HCT116 (cell line): ENCODE measurements at regions not wholly inside any gene's neighbourhood (a gene's known extent, or its start where the extent isn't known, plus 50 kb on each side); places are given as distances from the start of the nearest gene placed in this dataset.

Source experiments
- ATAC-seq: fragments of 200-7000 bp; cut with Tn5 transposase; 2 replicates; pipeline ENCODE4 v1.9.1; 2020; ENCODE audit warnings: mild to moderate bottlenecking, moderate library complexity
- BruUV-seq: library from RNA; stranded (reverse); fragments of 400-500 nt; replicated peaks from 2 replicates; lab custom pipeline; 2021; lab: Mats Ljungman, UMichigan
- CTCF ChIA-PET: fragments of 300-600 bp; sonication (Branson Sonifier 250); formaldehyde crosslinking; loops from one replicate; lab custom pipeline; 2021; ENCODE audit warnings: antibody characterized with exemption; lab: Charles Lee
- POLR2A ChIA-PET: fragments of 300-600, 350-600 bp; sonication (Branson Sonifier 250); formaldehyde crosslinking; loops from one replicate; lab custom pipeline; 2021; ENCODE audit warnings: antibody characterized with exemption; lab: Charles Lee
- RAD21 ChIA-PET, 2 experiments: fragments of 300-600 bp; sonication (Branson Sonifier 250); formaldehyde crosslinking; loops; one replicate each; lab custom pipeline; 2023; ENCODE audit warnings: low total read pairs in 2 of 2; ENCODE audit not compliant: uncharacterized antibody in 2 of 2, unreplicated experiment in 2 of 2, low non-redundant PET in 1 of 2; lab: Charles Lee
- DNase-seq: peaks from one replicate; pipeline ENCODE4 v3.0.0-alpha.2; 2010; ENCODE audit warnings: low read depth, low spot score
- H2AFZ ChIP-seq: fragments of 200-600 bp; shearing (Covaris generic), sonication (generic); 2 replicates; pipeline ENCODE4 v1.6.1; 2017; ENCODE audit warnings: low read depth, mixed run types, mixed read lengths, antibody characterized with exemption, low read length; ENCODE audit not compliant: poor library complexity, severe bottlenecking
- H3K27ac ChIP-seq: 2 replicates; pipeline ENCODE4 v1.5.1; 2012; ENCODE audit warnings: low read depth, low read length
- H3K27me3 ChIP-seq: fragments of 200-600 bp; sonication (generic); 2 replicates; pipeline ENCODE4 v1.6.1; 2016; ENCODE audit warnings: mixed run types, low read length, mixed read lengths; ENCODE audit not compliant: insufficient read depth
- H3K36me3 ChIP-seq, 2 experiments: fragments of 200-500 bp in 1 of 2; fragments of 200-600 bp in 1 of 2; sonication (Bioruptor generic) in 1 of 2; sonication (generic) in 1 of 2; 2 replicates each; pipeline versions ENCODE4 v1.5.1 to v1.6.1; 2014 to 2016; ENCODE audit warnings: low read length in 2 of 2, inconsistent platforms in 1 of 2, mixed read lengths in 1 of 2, mixed run types in 1 of 2; ENCODE audit not compliant: insufficient read depth in 2 of 2, control insufficient read depth in 1 of 2
- H3K4me1 ChIP-seq, 2 experiments: fragments of 200-600 bp in 1 of 2; sonication (generic) in 1 of 2; 2 replicates each; pipeline versions ENCODE4 v1.5.1 to v1.6.1; 2012 to 2017; ENCODE audit warnings: low read length in 2 of 2, inconsistent platforms in 1 of 2, mild to moderate bottlenecking in 1 of 2, mixed read lengths in 1 of 2, mixed run types in 1 of 2, moderate library complexity in 1 of 2; ENCODE audit not compliant: insufficient read depth in 2 of 2, control insufficient read depth in 1 of 2
- H3K4me2 ChIP-seq: fragments of 200-600 bp; sonication (generic); 2 replicates; pipeline ENCODE4 v1.6.1; 2017; ENCODE audit warnings: mixed run types, low read length, mixed read lengths
- H3K4me3 ChIP-seq, 2 experiments: fragments of 200-600 bp in 1 of 2; sonication (generic) in 1 of 2; replicated peaks in 1 of 2; 2 replicates each; pipeline ENCODE4 v1.5.1; 2011 to 2016; ENCODE audit warnings: low read length in 2 of 2, control low read depth in 1 of 2, low read depth in 1 of 2, mild to moderate bottlenecking in 1 of 2, mixed read lengths in 1 of 2, mixed run types in 1 of 2
- H3K79me2 ChIP-seq: fragments of 200-600 bp; sonication (generic); 2 replicates; pipeline ENCODE4 v1.6.1; 2017; ENCODE audit warnings: mild to moderate bottlenecking, mixed run types, low read length, moderate library complexity, mixed read lengths; ENCODE audit not compliant: insufficient read depth
- H3K9ac ChIP-seq: fragments of 200-600 bp; sonication (generic); 2 replicates; pipeline ENCODE4 v1.6.1; 2016; ENCODE audit warnings: low read length, mixed read lengths
- H3K9me2 ChIP-seq: fragments of 200-600 bp; sonication (generic), shearing (Covaris generic); 2 replicates; pipeline ENCODE4 v1.6.1; 2017; ENCODE audit warnings: mixed run types, mild to moderate bottlenecking, moderate library complexity; ENCODE audit not compliant: insufficient read depth
- H3K9me3 ChIP-seq, 2 experiments: fragments of 200-500 bp in 1 of 2; fragments of 200-600 bp in 1 of 2; sonication (Bioruptor generic) in 1 of 2; sonication (generic) in 1 of 2; 2 replicates each; pipeline ENCODE4 v1.6.1; 2014 to 2017; ENCODE audit warnings: low read length in 2 of 2, mixed read lengths in 2 of 2, inconsistent platforms in 1 of 2, low read depth in 1 of 2, mild to moderate bottlenecking in 1 of 2, mixed run types in 1 of 2, moderate library complexity in 1 of 2; ENCODE audit not compliant: control insufficient read depth in 1 of 2, insufficient read depth in 1 of 2
- H4K20me1 ChIP-seq: fragments of 200-600 bp; sonication (generic), shearing (Covaris generic); 2 replicates; pipeline ENCODE4 v1.6.1; 2017; ENCODE audit warnings: mixed run types, mild to moderate bottlenecking, moderate library complexity; ENCODE audit not compliant: insufficient read depth
- CBX3 ChIP-seq: IDR thresholded peaks from 2 replicates; pipeline ENCODE4 v1.6.1; 2012; ENCODE audit warnings: low read depth
- ELF1 ChIP-seq: IDR thresholded peaks from 2 replicates; pipeline ENCODE4 v1.6.1; 2012; ENCODE audit warnings: low read depth, borderline replicate concordance
- EZH2 ChIP-seq: fragments of 200-600 bp; sonication (generic); IDR thresholded peaks from 2 replicates; pipeline ENCODE4 v1.6.1; 2017; ENCODE audit warnings: antibody characterized with exemption, mixed run types
- EZH2phosphoT487 ChIP-seq: fragments of 200-600 bp; IDR thresholded peaks from 2 replicates; pipeline ENCODE4 v1.6.1; 2018; ENCODE audit warnings: antibody characterized with exemption, borderline replicate concordance
- FOSL1 ChIP-seq: IDR thresholded peaks from 2 replicates; pipeline ENCODE4 v1.6.1; 2012; ENCODE audit warnings: low read depth
- JUND ChIP-seq: IDR thresholded peaks from 2 replicates; pipeline ENCODE4 v1.6.1; 2012
- POLR2AphosphoS5 ChIP-seq: IDR thresholded peaks from 2 replicates; pipeline ENCODE4 v1.6.1; 2011; ENCODE audit warnings: mild to moderate bottlenecking, low read depth, low read length, moderate library complexity
- YY1 ChIP-seq: IDR thresholded peaks from 2 replicates; pipeline ENCODE4 v1.6.1; 2011; ENCODE audit warnings: low read length, low read depth, moderate library complexity, mild to moderate bottlenecking; ENCODE audit not compliant: insufficient replicate concordance; ENCODE audit errors: extremely low read depth
- intact Hi-C: fragments of 100-400 bp; cut with micrococcal nuclease; formaldehyde crosslinking; loops from 2 replicates; pipeline ENCODE4 v1.10.0; 2022
- TF ChIP-seq, protein P1 (sequence below), 3 experiments: fragments of 200-600 bp in 1 of 3; sonication (generic) in 1 of 3; IDR thresholded peaks in 2 of 3; conservative IDR thresholded peaks in 1 of 3; 2 replicates each; pipeline ENCODE4 v1.5.1; 2012 to 2017; ENCODE audit warnings: low read depth in 2 of 3, low read length in 2 of 3, antibody characterized with exemption in 1 of 3, borderline replicate concordance in 1 of 3, control low read depth in 1 of 3, mild to moderate bottlenecking in 1 of 3, mixed read lengths in 1 of 3, mixed run types in 1 of 3, moderate library complexity in 1 of 3; ENCODE audit not compliant: insufficient read depth in 1 of 3
- TF ChIP-seq, protein P2 (sequence below): IDR thresholded peaks from 2 replicates; pipeline ENCODE4 v1.6.1; 2012; ENCODE audit warnings: low read depth

DNA sequence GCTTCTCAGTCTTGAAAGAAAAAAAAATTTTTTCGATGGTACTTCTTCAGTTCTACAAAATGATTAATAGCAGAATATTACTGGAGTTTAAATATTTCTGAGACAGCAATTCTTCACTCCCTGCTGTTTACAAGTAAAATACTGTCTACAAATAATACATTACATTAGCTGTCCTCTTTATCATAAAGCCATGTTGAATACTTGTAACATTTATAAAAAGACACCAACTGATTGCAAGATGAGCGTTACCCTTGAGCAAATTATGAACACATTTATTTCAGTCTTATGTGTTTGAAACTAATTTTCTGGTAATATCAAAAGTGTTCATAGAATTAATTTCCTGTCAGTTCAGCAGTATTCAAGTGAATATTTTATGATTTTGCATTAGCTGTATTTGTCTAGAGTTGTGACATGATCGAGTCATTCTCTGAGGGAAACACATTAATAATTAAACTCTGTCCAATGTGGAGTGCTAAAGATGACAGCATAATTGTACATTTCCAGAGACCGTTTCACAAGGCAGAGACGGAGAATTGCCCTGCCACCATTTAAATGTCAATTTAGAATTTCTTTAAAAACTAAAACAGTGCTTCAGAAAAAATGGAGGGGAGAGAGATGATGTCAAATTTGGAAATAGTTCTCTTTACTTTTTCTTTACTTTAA is 1359.0 kb upstream of the ADGRL4 start:
- Histone ChIP-seq H3K4me1 (no peaks in the 10 kb centered on the region), H3K27ac (no peak overlapping the region), H3K4me3 (no peak overlapping the region), H3K9me2 (no peaks in the 10 kb centered on the region), H3K9me3 (no peaks in the 10 kb centered on the region), H3K36me3 (no peaks in the 10 kb centered on the region), H3K4me2 (no peak overlapping the region), H2AFZ (no peak overlapping the region), H3K27me3 (no peaks in the 10 kb centered on the region), H3K79me2 (no peaks in the 10 kb centered on the region), H4K20me1 (no peaks in the 10 kb centered on the region), H3K9ac (no peak overlapping the region)
- TF ChIP-seq JUND (no peak), CBX3 (no peak), FOSL1 (no peak), YY1 (no peak), POLR2AphosphoS5 (no peak), ELF1 (no peak), EZH2 (no peak), EZH2phosphoT487 (no peak)
- TF ChIP-seq, protein P1, sequence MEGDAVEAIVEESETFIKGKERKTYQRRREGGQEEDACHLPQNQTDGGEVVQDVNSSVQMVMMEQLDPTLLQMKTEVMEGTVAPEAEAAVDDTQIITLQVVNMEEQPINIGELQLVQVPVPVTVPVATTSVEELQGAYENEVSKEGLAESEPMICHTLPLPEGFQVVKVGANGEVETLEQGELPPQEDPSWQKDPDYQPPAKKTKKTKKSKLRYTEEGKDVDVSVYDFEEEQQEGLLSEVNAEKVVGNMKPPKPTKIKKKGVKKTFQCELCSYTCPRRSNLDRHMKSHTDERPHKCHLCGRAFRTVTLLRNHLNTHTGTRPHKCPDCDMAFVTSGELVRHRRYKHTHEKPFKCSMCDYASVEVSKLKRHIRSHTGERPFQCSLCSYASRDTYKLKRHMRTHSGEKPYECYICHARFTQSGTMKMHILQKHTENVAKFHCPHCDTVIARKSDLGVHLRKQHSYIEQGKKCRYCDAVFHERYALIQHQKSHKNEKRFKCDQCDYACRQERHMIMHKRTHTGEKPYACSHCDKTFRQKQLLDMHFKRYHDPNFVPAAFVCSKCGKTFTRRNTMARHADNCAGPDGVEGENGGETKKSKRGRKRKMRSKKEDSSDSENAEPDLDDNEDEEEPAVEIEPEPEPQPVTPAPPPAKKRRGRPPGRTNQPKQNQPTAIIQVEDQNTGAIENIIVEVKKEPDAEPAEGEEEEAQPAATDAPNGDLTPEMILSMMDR (IDR thresholded peaks at IDR 0.05 in 2 of 3, conservative IDR thresholded peaks at IDR 0.05 in 1 of 3; ENCODE audit: borderline replicate concordance in 1 of 3, insufficient read depth in 1 of 3, low read depth in 2 of 3, low read length in 2 of 3): no peak
- TF ChIP-seq, protein P2, sequence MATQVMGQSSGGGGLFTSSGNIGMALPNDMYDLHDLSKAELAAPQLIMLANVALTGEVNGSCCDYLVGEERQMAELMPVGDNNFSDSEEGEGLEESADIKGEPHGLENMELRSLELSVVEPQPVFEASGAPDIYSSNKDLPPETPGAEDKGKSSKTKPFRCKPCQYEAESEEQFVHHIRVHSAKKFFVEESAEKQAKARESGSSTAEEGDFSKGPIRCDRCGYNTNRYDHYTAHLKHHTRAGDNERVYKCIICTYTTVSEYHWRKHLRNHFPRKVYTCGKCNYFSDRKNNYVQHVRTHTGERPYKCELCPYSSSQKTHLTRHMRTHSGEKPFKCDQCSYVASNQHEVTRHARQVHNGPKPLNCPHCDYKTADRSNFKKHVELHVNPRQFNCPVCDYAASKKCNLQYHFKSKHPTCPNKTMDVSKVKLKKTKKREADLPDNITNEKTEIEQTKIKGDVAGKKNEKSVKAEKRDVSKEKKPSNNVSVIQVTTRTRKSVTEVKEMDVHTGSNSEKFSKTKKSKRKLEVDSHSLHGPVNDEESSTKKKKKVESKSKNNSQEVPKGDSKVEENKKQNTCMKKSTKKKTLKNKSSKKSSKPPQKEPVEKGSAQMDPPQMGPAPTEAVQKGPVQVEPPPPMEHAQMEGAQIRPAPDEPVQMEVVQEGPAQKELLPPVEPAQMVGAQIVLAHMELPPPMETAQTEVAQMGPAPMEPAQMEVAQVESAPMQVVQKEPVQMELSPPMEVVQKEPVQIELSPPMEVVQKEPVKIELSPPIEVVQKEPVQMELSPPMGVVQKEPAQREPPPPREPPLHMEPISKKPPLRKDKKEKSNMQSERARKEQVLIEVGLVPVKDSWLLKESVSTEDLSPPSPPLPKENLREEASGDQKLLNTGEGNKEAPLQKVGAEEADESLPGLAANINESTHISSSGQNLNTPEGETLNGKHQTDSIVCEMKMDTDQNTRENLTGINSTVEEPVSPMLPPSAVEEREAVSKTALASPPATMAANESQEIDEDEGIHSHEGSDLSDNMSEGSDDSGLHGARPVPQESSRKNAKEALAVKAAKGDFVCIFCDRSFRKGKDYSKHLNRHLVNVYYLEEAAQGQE: no peak
- BruUV-seq: no TSS peak
- intact Hi-C loops: no loop called here
- POLR2A ChIA-PET: no interaction called here
- DNase-seq (no peak), ATAC-seq (no peak)
- RAD21 ChIA-PET: no interaction called here
- CTCF ChIA-PET: no interaction called here
